ENCODE measurements at regions not wholly inside any gene's neighbourhood (a gene's known extent, or its start where the extent isn't known, plus 50 kb on each side); places are given as distances from the start of the nearest gene placed in this dataset.

DNA sequence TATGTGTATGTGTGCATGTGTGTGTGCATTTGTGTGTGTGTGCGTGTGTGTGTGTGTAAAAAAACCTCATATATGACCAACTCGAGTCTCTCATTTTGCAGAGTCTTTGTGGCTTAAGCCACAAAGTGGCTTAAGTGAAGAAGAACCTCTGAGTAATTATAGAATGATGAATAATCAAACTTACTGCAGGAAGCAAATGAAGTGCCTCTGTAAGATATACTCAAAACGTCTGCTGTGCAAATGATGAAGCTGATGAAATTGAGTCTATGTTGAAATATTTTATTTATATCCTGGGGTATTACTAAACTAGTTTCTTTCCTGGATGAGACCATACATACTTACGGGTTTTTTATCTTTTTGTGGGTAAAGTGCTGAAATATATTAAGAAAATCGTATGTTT lies 1198.7 kb downstream of the PCDH7 start:
- TF ChIP-seq, protein P1, sequence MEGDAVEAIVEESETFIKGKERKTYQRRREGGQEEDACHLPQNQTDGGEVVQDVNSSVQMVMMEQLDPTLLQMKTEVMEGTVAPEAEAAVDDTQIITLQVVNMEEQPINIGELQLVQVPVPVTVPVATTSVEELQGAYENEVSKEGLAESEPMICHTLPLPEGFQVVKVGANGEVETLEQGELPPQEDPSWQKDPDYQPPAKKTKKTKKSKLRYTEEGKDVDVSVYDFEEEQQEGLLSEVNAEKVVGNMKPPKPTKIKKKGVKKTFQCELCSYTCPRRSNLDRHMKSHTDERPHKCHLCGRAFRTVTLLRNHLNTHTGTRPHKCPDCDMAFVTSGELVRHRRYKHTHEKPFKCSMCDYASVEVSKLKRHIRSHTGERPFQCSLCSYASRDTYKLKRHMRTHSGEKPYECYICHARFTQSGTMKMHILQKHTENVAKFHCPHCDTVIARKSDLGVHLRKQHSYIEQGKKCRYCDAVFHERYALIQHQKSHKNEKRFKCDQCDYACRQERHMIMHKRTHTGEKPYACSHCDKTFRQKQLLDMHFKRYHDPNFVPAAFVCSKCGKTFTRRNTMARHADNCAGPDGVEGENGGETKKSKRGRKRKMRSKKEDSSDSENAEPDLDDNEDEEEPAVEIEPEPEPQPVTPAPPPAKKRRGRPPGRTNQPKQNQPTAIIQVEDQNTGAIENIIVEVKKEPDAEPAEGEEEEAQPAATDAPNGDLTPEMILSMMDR (conservative IDR thresholded peaks at IDR 0.05; ENCODE audit: low read length) = no peak
- no peak overlapping the region for H3K4me3 ChIP-seq (ENCODE audit: low read length)
- DNase-seq (ENCODE audit: low read depth) = peak; percentile 30

DNA sequence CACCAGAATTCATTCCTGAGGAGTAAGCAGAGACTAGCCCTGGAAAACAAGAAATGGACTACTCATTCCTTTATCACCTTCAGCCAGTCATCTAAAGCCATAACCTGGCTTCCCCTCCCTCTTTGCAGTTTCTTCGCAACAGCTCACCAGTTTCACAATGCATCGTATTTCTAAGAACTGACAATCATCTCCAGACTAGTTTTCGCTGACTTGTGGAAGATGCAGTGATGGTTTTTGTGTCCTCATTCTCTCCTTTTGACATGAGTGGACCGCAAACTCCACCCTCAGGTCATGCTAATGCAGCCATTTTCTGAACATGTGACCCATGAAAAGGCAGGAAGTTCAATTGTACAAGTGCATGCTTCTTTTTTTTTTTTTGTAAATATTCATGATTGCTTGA lies 1203.5 kb downstream of the PCDH7 start:
- TF ChIP-seq, protein P1 (conservative IDR thresholded peaks at IDR 0.05; ENCODE audit: low read length) = no peak
- DNase-seq (ENCODE audit: low read depth) = no peak
- no peak overlapping the region for H3K4me3 ChIP-seq (ENCODE audit: low read length)

DNA sequence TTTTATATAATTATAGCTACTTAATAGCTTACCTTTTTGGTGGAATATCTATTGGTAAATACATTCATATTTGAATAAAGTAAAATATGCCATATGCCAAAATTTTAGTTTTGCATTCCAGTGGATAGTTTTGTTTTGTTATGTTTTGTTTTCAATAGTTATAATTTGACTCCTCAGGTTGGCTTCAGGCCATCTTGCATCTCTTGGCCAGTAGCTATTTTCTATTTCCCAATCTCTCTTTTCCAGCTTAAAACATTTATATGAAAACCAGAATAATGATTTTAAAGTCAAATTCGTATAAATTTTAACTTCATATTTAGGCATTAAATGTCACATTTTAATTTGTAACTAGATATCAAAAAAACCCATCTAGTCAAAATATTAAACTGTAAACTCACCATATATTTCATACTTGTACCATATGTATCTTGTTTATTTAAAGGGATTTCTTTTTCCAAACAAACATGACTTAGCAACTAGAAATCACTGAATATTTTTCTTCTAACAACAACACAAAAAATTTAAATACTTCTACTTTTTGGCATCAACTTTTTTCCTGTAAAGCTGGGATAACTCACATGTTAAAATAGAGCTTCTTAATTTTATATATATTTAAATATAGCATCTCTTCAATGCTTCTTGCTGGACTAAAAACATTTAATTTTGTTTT lies 1209.6 kb downstream of the PCDH7 start:
- no peak overlapping the region for H3K4me3 ChIP-seq (ENCODE audit: low read length)
- TF ChIP-seq, protein P1 (conservative IDR thresholded peaks at IDR 0.05; ENCODE audit: low read length) = no peak
- no peak for DNase-seq (ENCODE audit: low read depth)

DNA sequence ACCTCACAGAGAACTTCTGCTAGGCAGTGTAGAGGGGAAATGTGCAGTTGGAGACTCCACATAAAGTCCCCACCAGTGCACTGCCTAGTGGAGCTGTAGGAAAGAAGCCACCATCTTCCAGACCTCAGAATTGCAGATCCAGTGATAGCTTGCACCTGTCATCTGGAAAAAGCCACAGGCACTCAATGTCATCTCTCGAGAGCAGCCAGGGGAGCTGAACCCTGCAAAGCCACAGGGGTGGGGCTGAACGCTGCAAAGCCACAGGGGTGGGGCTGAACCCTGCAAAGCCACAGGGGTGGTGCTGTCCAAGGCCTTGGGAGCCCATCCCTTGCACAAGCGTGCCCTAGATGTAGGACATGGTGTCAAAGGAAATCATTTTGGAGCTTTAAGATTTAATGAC lies 1226.3 kb downstream of the PCDH7 start:
- no peak for DNase-seq (ENCODE audit: low read depth)
- TF ChIP-seq, protein P1 (conservative IDR thresholded peaks at IDR 0.05; ENCODE audit: low read length) = no peak
- no peak overlapping the region for H3K4me3 ChIP-seq (ENCODE audit: low read length)

DNA sequence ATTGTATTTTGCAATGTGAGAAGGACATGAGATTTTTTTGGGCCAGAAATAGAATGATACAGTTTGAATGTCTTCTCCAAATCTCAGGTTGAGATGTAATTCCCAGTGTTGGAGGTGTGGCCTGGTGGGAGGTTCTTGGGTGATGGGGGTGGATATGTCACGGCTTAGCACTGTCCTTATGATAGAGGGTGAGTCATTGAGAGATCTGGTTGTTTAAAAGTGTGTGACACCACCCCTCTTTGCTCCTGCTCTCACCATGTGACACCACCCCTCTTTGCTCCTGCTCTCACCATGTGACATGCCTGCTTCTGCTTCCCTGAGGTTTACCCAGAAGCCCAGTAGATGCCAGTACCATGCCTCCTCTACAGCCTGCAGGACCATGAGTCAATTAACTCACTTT lies 1226.9 kb downstream of the PCDH7 start:
- no peak overlapping the region for H3K4me3 ChIP-seq (ENCODE audit: low read length)
- TF ChIP-seq, protein P1 (conservative IDR thresholded peaks at IDR 0.05; ENCODE audit: low read length) = no peak
- no peak for DNase-seq (ENCODE audit: low read depth)

DNA sequence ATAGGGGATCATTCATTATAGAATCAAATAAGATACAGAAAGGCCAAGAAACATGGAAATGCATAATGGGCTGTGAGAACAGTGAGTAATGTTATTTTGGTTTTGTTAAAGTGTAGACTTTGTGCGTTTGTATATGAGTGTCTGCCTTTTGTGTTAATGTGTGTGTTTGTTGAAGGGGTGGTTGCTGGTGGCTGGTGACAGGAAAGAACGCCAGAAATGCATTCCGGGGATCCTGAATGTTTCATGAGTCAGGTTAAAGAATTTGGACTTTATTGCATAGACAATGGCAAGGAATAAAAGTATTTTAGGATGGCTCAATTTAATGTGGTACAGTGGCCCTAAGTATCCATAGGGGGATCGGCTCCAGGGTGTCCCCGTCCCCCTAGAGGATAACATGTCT lies 1228.9 kb downstream of the PCDH7 start:
- DNase-seq (ENCODE audit: low read depth) = no peak

DNA sequence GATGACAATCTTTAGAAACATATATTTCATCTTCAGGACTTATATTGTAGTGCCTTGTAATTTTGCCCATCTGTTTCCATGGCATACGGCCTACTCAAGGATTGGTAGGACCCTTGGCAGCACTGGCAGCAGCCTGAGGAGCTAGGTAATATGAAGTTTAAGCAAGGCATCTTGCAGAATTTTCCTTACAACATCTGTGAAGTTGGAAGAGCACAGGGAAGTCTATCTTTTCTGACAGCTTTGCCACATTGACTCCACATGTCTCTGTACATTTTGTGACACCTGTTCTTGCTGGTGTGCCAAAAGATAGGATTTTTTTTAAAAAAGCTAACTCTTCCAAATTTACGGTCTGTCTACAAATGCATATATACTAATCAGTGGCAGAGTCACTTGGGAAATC lies 1235.2 kb downstream of the PCDH7 start:
- no peak overlapping the region for H3K4me3 ChIP-seq (ENCODE audit: low read length)
- TF ChIP-seq, protein P1 (conservative IDR thresholded peaks at IDR 0.05; ENCODE audit: low read length) = no peak
- no peak for DNase-seq (ENCODE audit: low read depth)

More for the DNA sequence above, 1228.9 kb downstream of the PCDH7 start:
- TF ChIP-seq, protein P1 (conservative IDR thresholded peaks at IDR 0.05; ENCODE audit: low read length) = no peak
- H3K4me3 ChIP-seq (ENCODE audit: low read length) = no peak overlapping the region
